HG03097 (cell line): ENCODE measurements at regions not wholly inside any gene's neighbourhood (a gene's known extent, or its start where the extent isn't known, plus 50 kb on each side); places are given as distances from the start of the nearest gene placed in this dataset.

Experiments
- ATAC-seq: cut with Tn5 transposase; IDR thresholded peaks from one replicate; pipeline ENCODE4 v1.9.1; 2021; ENCODE audit not compliant: unreplicated experiment, low FRiP score

- ATAC-seq: no peak
These were observed 310.4 kb downstream of the KCNC2 start for GRCh38 chr12:74899031-74899829.

- ATAC-seq: no peak
These were observed 309.4 kb downstream of the KCNC2 start for GRCh38 chr12:74900232-74900631.

DNA sequence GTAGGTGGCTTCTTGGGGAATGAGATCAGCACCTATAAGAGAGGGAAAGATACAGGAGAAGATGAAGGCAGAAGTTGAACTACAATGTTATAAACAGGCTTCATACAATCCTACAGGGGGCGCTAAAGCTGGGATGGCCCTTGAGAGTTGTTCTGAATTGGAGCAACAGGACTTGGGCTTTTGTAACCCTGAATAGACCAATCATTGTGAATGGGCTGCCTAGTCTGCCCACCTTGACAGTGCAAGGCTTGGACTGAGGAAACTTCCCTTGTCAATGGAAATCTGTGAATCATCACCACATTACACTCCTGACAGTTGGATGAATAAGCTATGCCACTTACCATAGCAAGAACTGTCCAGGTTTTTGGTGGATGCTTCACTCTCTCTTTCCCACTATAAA, 306.1 kb downstream of the KCNC2 start:
- no peak for ATAC-seq

DNA sequence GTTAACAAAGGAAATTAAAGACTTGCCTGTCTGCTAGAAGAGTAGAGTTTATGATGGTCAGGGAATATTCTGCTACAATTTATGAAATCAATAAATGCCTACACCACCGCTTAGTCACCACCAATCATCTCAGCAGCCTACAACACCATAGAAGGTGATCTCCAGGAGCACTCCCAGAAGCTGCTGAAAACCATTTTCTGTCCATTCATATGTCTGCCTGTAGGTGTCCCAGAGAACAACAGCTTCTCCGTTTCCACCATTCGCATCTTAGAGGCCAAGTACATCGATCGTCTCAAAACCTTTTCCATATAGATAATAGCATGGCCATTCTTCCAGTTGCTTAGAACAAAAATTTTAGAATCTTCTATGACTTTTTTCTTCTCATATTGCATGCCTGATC, 303.4 kb downstream of the KCNC2 start:
- ATAC-seq: no peak

DNA sequence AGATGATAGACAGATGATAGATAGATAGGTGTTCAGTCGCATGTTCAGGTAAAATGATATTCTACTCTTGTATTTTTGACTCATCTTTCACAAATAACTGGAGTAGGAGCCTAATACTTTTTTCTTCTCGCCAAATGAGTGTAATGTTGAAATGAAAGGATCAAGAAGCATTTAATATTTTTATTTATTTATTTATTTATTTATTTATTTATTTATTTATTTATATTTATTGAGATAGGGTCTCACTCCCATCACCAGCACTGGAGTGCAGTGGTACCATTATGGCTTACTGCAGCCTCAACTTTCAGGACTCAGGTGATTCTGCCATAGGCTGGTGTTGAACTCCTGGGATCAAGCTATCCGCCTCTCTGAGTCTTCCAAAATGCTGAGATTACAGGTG, 298.8 kb downstream of the KCNC2 start:
- no peak for ATAC-seq

GRCh38 chr12:74914378-74914777, 295.3 kb downstream of the KCNC2 start:
- ATAC-seq: no peak

- ATAC-seq: no peak
These were observed 293.9 kb downstream of the KCNC2 start for GRCh38 chr12:74915718-74916117.

DNA sequence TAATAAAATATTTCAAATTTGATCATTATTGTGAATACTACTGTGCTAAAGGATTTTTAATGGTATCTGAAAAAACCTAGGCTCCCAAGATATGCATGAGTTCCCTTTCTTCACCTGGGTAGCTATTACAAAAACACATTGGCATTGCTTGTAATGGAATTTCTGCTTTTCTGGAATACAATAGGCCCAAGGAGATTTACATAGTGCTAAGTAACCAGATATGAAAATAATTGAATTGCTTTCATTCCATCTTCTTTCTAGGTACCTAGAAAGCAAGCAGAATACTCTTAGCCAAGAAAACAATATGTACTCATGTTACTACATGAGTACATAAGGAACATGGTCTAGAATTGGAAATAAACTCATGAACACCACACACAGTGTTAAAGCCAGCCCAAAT, 291.9 kb downstream of the KCNC2 start:
- no peak for ATAC-seq

- no peak for ATAC-seq
These were observed 291.3 kb downstream of the KCNC2 start for GRCh38 chr12:74918291-74918690.

DNA sequence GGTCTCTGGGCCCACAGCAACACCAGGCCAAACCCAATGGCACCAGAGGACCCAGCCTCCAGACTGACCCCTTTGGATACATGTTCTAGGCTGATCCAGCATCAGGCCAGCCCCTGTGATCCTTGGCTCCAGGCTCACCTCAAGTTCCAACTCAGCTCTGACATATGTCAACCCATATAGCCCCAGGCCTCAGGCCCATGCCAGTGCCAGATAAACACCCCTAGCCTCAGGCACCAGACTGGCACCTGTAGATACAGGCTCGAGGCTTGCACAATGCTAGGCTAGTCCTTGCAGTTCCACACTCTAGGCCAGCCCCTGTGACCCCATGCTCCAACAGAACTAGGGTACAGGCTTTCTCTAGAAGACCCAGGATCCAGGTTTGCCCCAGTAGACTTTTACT, 287.5 kb downstream of the KCNC2 start:
- no peak for ATAC-seq

DNA sequence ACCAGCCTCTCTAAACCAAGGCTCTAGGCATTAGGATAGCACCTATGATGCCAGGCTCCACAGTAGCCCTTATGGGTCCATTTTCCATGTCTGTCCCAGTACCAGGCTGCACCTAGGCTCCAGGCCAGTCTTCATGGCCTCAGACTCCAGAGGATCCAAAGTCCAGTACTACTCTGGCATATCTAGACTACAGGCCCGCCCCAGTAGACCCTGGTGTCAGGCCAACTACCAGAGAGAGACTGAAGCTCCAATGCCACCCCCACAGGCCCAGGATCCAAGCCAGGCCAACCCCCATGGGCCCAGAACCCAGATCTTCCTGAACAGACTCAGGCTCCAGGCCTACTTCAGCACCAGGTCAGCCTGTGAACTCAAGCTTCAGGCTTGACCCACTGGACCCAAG, 287.0 kb downstream of the KCNC2 start:
- ATAC-seq: no peak

DNA sequence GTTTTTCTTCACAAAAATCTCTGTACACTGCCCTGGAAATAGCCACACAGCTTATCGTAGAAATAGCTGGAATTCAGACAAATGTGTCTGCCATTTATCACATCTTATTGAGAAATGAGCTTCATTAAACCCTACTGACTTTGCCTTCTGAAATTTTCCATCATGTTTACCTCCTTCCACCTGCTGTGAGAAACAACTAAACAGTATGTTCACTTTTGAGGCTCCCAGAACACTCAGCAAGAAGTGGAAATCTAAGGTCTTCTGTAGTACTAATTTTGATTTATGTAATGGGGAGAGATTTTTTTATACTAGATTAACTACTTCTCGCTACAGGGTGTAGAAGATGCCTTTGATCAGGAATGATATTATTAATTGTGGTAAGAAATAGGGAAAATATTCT, 268.0 kb downstream of the KCNC2 start:
- no peak for ATAC-seq

- ATAC-seq: no peak
These were observed 263.9 kb downstream of the KCNC2 start for GRCh38 chr12:74945771-74946198.

- ATAC-seq: no peak
These were observed 255.9 kb downstream of the KCNC2 start for GRCh38 chr12:74953697-74954096.

GRCh38 chr12:74957231-74957630, 252.4 kb downstream of the KCNC2 start:
- ATAC-seq: no peak

DNA sequence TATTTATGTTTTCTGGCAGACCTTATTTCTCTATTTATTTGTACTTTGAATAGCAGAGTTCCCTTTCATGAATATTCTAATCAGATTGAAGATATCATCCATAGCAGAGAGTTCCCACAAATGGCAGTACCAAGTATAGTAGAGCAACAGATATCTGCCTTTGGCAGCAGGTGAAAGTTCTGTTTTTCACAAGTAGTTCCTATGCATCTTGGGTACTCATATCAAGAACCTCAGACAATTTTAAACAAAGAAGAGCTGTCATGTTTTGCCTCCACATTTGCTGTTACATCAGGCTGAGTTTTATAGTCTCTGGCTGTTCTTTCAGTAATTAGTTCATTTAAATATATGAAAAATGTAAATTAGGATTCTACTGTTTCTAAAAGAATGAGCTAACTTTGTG, 252.0 kb downstream of the KCNC2 start:
- ATAC-seq: no peak

- ATAC-seq: no peak
These were observed 250.0 kb downstream of the KCNC2 start for GRCh38 chr12:74959657-74960056.

GRCh38 chr12:74963304-74963703, 246.3 kb downstream of the KCNC2 start:
- no peak for ATAC-seq

- ATAC-seq: no peak
These were observed 245.7 kb downstream of the KCNC2 start for GRCh38 chr12:74963867-74964331.

DNA sequence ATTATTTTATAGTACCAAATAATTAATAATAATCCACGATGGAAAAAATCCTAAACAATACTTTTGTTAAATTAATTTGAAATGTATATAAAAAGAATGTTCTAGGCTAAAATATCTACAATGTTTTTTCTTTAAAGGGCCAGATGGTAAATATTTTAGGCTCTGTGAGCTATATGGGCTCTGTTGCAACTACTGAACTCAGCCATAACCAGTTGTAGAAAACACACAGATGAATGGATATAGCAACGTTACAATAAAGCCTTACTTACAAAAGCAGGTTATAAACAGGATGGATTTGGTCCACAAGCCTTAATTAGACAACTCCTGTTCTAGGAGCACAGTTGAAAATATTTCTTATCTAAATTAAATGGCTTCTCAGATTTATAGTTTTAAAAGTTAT, 245.2 kb downstream of the KCNC2 start:
- no peak for ATAC-seq

- no peak for ATAC-seq
These were observed 238.4 kb downstream of the KCNC2 start for GRCh38 chr12:74971201-74971600.

- no peak for ATAC-seq
These were observed 231.7 kb downstream of the KCNC2 start for GRCh38 chr12:74977832-74978481.
